ENCODE measurements at regions not wholly inside any gene's neighbourhood (a gene's known extent, or its start where the extent isn't known, plus 50 kb on each side); places are given as distances from the start of the nearest gene placed in this dataset.

DNA sequence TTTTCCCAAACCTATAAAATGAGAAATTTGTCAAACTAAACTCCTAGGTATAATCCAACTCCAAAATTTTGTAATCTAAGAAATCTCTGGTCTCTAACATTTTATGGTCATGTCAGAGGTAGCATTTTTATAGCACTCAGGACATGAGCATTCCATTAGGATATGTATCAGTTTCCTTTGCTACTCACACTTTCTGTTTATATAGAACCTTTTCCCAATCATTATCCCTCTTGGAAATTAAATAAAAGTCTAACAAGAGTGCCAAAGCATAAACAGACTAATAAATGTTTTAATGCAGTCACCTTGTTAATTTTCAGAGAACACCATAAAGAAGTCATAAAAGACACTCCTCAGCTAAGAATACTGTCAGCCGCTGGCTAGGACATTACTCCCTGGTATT lies 300.0 kb upstream of the CWC22 start:
- Histone ChIP-seq H3K4me3 (ENCODE audit: insufficient read depth, low read depth, low read length) (no peak overlapping the region), H2BK15ac (ENCODE audit: low read depth, low read length) (no peak overlapping the region), H3K9me3 (ENCODE audit: control insufficient read depth, insufficient read depth, low read length) (no peaks in the 10 kb centered on the region), H3K56ac (ENCODE audit: extremely low read depth, insufficient read depth, low read length) (no peak overlapping the region), H2BK5ac (ENCODE audit: low read depth, low read length, poor library complexity, severe bottlenecking) (no peak overlapping the region), H3K4me1 (ENCODE audit: control insufficient read depth, insufficient read depth, low read length) (no peaks in the 10 kb centered on the region), H2BK20ac (ENCODE audit: low read depth, low read length) (no peak overlapping the region), H3K9me1 (ENCODE audit: insufficient read depth, low read length) (no peaks in the 10 kb centered on the region), H3K4ac (ENCODE audit: low read depth, low read length) (no peak overlapping the region), H2AK5ac (ENCODE audit: low read depth, low read length) (no peak overlapping the region), H3K23ac (ENCODE audit: low read depth, low read length) (no peak overlapping the region), H2BK120ac (ENCODE audit: low read depth, low read length) (no peak overlapping the region), H3K79me1 (ENCODE audit: low read depth in 1 of 2, low read length in 2 of 2) (no peaks in the 10 kb centered on the region), H3K27me3 (ENCODE audit: control insufficient read depth, insufficient read depth, low read length) (no peaks in the 10 kb centered on the region), H4K20me1 (ENCODE audit: insufficient read depth, low read length) (no peaks in the 10 kb centered on the region), H3K36me3 (ENCODE audit: control insufficient read depth, insufficient read depth, low read length) (no peaks in the 10 kb centered on the region), H3K9ac (ENCODE audit: low read depth, low read length) (no peak overlapping the region), H3K4me2 (ENCODE audit: low read depth, low read length) (no peak overlapping the region), H4K91ac (ENCODE audit: insufficient read depth, low read depth, low read length) (no peak overlapping the region), H2AFZ (replicated peaks; ENCODE audit: low read length, poor library complexity) (no peak overlapping the region), H4K5ac (ENCODE audit: low read depth, low read length) (no peak overlapping the region), H3K14ac (replicated peaks; ENCODE audit: low read depth, low read length) (no peak overlapping the region), H3K27ac (ENCODE audit: insufficient read depth, low read length) (no peak overlapping the region), H3K18ac (ENCODE audit: low read depth, low read length) (no peak overlapping the region), H2AK9ac (replicated peaks; ENCODE audit: low read depth, low read length, poor library complexity) (no peak overlapping the region), H4K8ac (ENCODE audit: low read depth in 2 of 2, low read length in 2 of 2) (no peak overlapping the region)
- no TSS peak for BruUV-seq (replicated peaks)
- CTCF ChIA-PET = no interaction called here
- dilution Hi-C loops (cut with HindIII; ENCODE audit: low sequenced_read_pairs, unreplicated experiment) = no loop called here
- POLR2A ChIA-PET (ENCODE audit: unreplicated experiment) = no interaction called here
- in situ Hi-C loops (cut with MboI; ENCODE audit: low sequenced_read_pairs) = no loop called here
- TF ChIP-seq POLR2A (IDR thresholded peaks at IDR 0.05; ENCODE audit: low read depth, low read length) (no peak), MAZ (IDR thresholded peaks at IDR 0.05; ENCODE audit: borderline replicate concordance, low read depth, low read length) (no peak), RFX5 (IDR thresholded peaks at IDR 0.05; ENCODE audit: low read depth, low read length) (no peak), FOS (IDR thresholded peaks at IDR 0.05; ENCODE audit: low read depth, low read length) (no peak), MXI1 (IDR thresholded peaks at IDR 0.05; ENCODE audit: borderline replicate concordance, low read depth, low read length) (no peak), BHLHE40 (IDR thresholded peaks at IDR 0.05; ENCODE audit: low read depth, low read length) (no peak), NFE2L2 (IDR thresholded peaks at IDR 0.05; ENCODE audit: low read depth, low read length) (no peak), MAFK (IDR thresholded peaks at IDR 0.05; ENCODE audit: low read depth, low read length) (no peak), CEBPB (IDR thresholded peaks at IDR 0.05; ENCODE audit: low read depth, low read length) (no peak), RCOR1 (IDR thresholded peaks at IDR 0.05; ENCODE audit: insufficient replicate concordance, low read length) (no peak), SMC3 (IDR thresholded peaks at IDR 0.05; ENCODE audit: low read depth, low read length) (no peak), CHD1 (IDR thresholded peaks at IDR 0.05; ENCODE audit: low read depth, low read length) (no peak), RAD21 (IDR thresholded peaks at IDR 0.05; ENCODE audit: low read length) (no peak)
- TF ChIP-seq, protein P1, sequence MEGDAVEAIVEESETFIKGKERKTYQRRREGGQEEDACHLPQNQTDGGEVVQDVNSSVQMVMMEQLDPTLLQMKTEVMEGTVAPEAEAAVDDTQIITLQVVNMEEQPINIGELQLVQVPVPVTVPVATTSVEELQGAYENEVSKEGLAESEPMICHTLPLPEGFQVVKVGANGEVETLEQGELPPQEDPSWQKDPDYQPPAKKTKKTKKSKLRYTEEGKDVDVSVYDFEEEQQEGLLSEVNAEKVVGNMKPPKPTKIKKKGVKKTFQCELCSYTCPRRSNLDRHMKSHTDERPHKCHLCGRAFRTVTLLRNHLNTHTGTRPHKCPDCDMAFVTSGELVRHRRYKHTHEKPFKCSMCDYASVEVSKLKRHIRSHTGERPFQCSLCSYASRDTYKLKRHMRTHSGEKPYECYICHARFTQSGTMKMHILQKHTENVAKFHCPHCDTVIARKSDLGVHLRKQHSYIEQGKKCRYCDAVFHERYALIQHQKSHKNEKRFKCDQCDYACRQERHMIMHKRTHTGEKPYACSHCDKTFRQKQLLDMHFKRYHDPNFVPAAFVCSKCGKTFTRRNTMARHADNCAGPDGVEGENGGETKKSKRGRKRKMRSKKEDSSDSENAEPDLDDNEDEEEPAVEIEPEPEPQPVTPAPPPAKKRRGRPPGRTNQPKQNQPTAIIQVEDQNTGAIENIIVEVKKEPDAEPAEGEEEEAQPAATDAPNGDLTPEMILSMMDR (conservative IDR thresholded peaks at IDR 0.05; ENCODE audit: low read depth, low read length) = no peak
- TF ChIP-seq, protein P2, sequence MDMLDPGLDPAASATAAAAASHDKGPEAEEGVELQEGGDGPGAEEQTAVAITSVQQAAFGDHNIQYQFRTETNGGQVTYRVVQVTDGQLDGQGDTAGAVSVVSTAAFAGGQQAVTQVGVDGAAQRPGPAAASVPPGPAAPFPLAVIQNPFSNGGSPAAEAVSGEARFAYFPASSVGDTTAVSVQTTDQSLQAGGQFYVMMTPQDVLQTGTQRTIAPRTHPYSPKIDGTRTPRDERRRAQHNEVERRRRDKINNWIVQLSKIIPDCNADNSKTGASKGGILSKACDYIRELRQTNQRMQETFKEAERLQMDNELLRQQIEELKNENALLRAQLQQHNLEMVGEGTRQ (IDR thresholded peaks at IDR 0.05; ENCODE audit: low read depth, low read length) = no peak
- TF ChIP-seq, protein P3, sequence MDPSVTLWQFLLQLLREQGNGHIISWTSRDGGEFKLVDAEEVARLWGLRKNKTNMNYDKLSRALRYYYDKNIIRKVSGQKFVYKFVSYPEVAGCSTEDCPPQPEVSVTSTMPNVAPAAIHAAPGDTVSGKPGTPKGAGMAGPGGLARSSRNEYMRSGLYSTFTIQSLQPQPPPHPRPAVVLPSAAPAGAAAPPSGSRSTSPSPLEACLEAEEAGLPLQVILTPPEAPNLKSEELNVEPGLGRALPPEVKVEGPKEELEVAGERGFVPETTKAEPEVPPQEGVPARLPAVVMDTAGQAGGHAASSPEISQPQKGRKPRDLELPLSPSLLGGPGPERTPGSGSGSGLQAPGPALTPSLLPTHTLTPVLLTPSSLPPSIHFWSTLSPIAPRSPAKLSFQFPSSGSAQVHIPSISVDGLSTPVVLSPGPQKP (IDR thresholded peaks at IDR 0.05; ENCODE audit: borderline replicate concordance, low read depth, low read length) = no peak
- intact Hi-C loops (cut with micrococcal nuclease) = no loop called here
- ATAC-seq (ENCODE audit: low read depth) = no peak
- no CpG with 5 or more reads among the region's 1 CpG for WGBS, 2 experiments (ENCODE audit: extremely low coverage in 2 of 2, insufficient read length in 1 of 2)
- no peak for DNase-seq
